ENCODE measurements at regions not wholly inside any gene's neighbourhood (a gene's known extent, or its start where the extent isn't known, plus 50 kb on each side); places are given as distances from the start of the nearest gene placed in this dataset.

DNA sequence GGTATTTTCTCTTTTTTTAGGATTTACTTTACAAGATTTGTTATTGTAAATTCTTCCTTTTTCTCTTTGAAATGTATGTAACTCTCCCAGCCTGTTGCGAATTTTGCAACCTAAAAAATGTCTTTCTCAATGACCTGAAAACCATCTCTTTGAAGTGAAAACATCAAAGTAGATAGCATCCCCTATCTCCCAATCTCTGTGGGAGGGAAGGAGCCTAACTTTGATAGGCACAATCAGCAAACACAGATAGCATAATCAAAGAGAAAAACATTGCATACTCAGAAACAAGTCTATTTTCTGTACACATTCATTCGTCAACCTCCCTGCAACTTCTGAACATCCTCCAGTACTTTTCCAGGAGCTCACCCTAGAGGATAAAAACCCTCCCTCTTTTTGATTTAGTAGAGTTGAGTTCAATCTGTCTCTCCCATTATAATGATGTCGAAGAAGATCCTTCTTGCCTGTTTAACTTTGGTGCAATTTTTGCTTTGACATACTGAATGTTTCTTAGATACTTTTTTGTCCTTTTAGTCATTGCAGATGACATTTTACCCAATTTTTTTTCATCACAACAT is 849.2 kb upstream of the LRFN5 start:
- H3K27me3 ChIP-seq = no peaks in the 10 kb centered on the region
- intact Hi-C loops (cut with DNase I) = no loop called here
- ATAC-seq = no peak
- WGBS, 4 donors = 62 to 71% (median 64%) methylated on average over 3 of the region's 3 CpGs
- DNase-seq = no peak
- no peak overlapping the region for H3K4me3 ChIP-seq
- peaks cover 0 to 22% (median 11%) of the 10 kb centered on the region in 12 donors for H3K9me3 ChIP-seq
- no peak for TF ChIP-seq POLR2A (IDR thresholded peaks at IDR 0.05)
- TF ChIP-seq, protein P1, sequence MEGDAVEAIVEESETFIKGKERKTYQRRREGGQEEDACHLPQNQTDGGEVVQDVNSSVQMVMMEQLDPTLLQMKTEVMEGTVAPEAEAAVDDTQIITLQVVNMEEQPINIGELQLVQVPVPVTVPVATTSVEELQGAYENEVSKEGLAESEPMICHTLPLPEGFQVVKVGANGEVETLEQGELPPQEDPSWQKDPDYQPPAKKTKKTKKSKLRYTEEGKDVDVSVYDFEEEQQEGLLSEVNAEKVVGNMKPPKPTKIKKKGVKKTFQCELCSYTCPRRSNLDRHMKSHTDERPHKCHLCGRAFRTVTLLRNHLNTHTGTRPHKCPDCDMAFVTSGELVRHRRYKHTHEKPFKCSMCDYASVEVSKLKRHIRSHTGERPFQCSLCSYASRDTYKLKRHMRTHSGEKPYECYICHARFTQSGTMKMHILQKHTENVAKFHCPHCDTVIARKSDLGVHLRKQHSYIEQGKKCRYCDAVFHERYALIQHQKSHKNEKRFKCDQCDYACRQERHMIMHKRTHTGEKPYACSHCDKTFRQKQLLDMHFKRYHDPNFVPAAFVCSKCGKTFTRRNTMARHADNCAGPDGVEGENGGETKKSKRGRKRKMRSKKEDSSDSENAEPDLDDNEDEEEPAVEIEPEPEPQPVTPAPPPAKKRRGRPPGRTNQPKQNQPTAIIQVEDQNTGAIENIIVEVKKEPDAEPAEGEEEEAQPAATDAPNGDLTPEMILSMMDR (IDR thresholded peaks at IDR 0.05) = no peak
- H3K27ac ChIP-seq = no peak overlapping the region
- no peaks in the 10 kb centered on the region for H3K36me3 ChIP-seq
- no peaks in the 10 kb centered on the region for H3K4me1 ChIP-seq

GRCh38 chr14:40733206-40733605 is 873.5 kb upstream of the LRFN5 start:
- no peaks in the 10 kb centered on the region for H3K4me1 ChIP-seq
- DNase-seq (no peak), ATAC-seq (no peak)
- WGBS, 4 donors = 86 to 90% (median 87%) methylated on average over 1 of the region's 1 CpG
- H3K9me3 ChIP-seq = peaks cover 0 to 18% (median 3%) of the 10 kb centered on the region in 12 donors
- H3K36me3 ChIP-seq = no peaks in the 10 kb centered on the region
- intact Hi-C loops (cut with DNase I) = no loop called here
- no peak overlapping the region for H3K4me3 ChIP-seq
- TF ChIP-seq, protein P1 (IDR thresholded peaks at IDR 0.05) = no peak
- no peak for TF ChIP-seq POLR2A (IDR thresholded peaks at IDR 0.05)
- no peak overlapping the region for H3K27ac ChIP-seq
- H3K27me3 ChIP-seq = no peaks in the 10 kb centered on the region

GRCh38 chr14:40727107-40727506 is 879.6 kb upstream of the LRFN5 start:
- no peaks in the 10 kb centered on the region for H3K27me3 ChIP-seq
- DNase-seq (no peak), ATAC-seq (no peak)
- intact Hi-C loops (cut with DNase I) = no loop called here
- no peaks in the 10 kb centered on the region for H3K36me3 ChIP-seq
- 66 to 73% (median 68%) methylated on average over 2 of the region's 2 CpGs for WGBS, 4 donors
- no peak overlapping the region for H3K27ac ChIP-seq
- TF ChIP-seq, protein P1 (IDR thresholded peaks at IDR 0.05) = no peak
- TF ChIP-seq POLR2A (IDR thresholded peaks at IDR 0.05) = no peak
- no peak overlapping the region for H3K4me3 ChIP-seq
- H3K4me1 ChIP-seq = no peaks in the 10 kb centered on the region
- H3K9me3 ChIP-seq = peaks cover 0 to 45% (median 2%) of the 10 kb centered on the region in 12 donors

GRCh38 chr14:40713387-40713786 is 893.3 kb upstream of the LRFN5 start:
- DNase-seq (no peak), ATAC-seq (no peak)
- TF ChIP-seq, protein P1 (IDR thresholded peaks at IDR 0.05) = no peak
- no peak for TF ChIP-seq POLR2A (IDR thresholded peaks at IDR 0.05)
- no peaks in the 10 kb centered on the region for H3K27me3 ChIP-seq
- no peaks in the 10 kb centered on the region for H3K36me3 ChIP-seq
- 72 to 84% (median 82%) methylated on average over 5 of the region's 5 CpGs for WGBS, 4 donors
- peaks cover 0 to 22% (median 6%) of the 10 kb centered on the region in 12 donors for H3K9me3 ChIP-seq
- H3K4me1 ChIP-seq = no peaks in the 10 kb centered on the region
- H3K4me3 ChIP-seq = no peak overlapping the region
- intact Hi-C loops (cut with DNase I) = no loop called here
- H3K27ac ChIP-seq = no peak overlapping the region
